H7 (cell line): ENCODE measurements at regions not wholly inside any gene's neighbourhood (a gene's known extent, or its start where the extent isn't known, plus 50 kb on each side); places are given as distances from the start of the nearest gene placed in this dataset.
"Not testable (repeated sequence)": the region's sequence is repeated elsewhere in the genome, so short reads cannot be mapped to it uniquely, and the experiment has no call there.

Source experiments
- DNase-seq: peaks from one replicate; pipeline ENCODE4 v3.0.0; 2012
- H3K27me3 ChIP-seq: 2 replicates; pipeline ENCODE4 v1.6.0; 2011; ENCODE audit warnings: mild to moderate bottlenecking, low read length; ENCODE audit not compliant: control insufficient read depth, insufficient read depth
- H3K36me3 ChIP-seq: replicated peaks from 2 replicates; pipeline ENCODE4 v1.5.1; 2011; ENCODE audit warnings: low read length; ENCODE audit not compliant: control insufficient read depth, insufficient read depth
- H3K4me3 ChIP-seq: 2 replicates; pipeline ENCODE4 v1.5.1; 2011; ENCODE audit warnings: low read depth, mild to moderate bottlenecking, control low read depth, low read length, moderate library complexity; ENCODE audit not compliant: insufficient read depth

DNA sequence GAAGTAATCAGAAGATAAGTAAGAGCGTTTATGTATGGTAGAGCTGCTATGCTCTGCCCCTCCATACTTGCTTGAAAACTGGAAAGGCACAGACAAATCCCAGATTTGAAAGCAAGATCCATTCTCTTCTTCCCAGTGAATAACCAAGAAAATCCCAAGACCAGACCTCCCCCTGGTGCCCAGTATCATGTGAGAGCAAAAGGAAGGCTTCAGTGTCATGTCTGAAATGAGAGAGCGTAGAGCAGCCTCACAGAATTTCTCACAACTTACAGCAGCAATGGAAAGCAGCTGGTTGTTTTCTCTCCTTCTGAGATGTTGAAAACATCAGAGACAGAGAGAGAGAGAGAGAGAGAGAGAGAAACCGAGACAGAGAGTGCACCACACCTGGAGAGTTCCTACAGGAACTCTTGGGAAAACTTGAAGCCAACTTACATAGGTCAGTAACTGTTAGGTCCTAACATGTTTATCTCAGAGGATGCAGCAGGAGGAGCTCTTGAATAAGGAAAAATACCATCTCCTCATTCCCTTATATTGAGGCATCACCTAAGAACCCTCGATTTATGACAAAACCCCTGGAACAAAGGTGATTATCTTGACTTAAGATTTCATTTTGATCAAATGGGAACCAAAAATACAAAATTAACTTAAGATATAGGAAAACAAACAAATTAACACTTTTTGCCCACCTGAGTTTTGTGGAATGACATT lies 273.3 kb downstream of the NSUN3 start:
- H3K27me3 ChIP-seq: no peaks in the 10 kb centered on the region
- peak; percentile 17 for DNase-seq

DNA sequence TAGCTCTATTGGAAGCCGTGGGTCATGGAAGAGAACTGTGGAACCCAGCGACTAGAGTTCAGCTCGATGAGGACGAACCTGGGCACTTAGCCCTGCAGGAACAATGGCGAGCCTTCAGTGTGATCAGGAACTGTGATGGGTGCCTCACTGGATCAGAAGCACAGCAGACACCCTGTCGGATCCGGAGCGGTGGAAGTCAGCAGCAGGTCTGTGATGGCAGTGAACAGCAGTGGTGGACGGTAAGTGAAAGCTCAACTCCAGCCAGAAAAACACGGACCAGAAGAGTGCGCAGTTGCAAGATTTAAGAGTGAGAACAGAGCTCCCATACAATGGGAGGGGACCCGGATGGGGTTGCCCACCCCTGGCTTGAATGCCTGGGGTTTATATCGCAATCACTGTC lies 282.2 kb downstream of the NSUN3 start:
- Histone ChIP-seq H3K27me3 (no peaks in the 10 kb centered on the region), H3K4me3 (no peak overlapping the region), H3K36me3 (no peaks in the 10 kb centered on the region)
- DNase-seq: no peak

More for the DNA sequence above, 273.3 kb downstream of the NSUN3 start:
- Histone ChIP-seq H3K4me3 (no peak overlapping the region), H3K36me3 (no peaks in the 10 kb centered on the region)

DNA sequence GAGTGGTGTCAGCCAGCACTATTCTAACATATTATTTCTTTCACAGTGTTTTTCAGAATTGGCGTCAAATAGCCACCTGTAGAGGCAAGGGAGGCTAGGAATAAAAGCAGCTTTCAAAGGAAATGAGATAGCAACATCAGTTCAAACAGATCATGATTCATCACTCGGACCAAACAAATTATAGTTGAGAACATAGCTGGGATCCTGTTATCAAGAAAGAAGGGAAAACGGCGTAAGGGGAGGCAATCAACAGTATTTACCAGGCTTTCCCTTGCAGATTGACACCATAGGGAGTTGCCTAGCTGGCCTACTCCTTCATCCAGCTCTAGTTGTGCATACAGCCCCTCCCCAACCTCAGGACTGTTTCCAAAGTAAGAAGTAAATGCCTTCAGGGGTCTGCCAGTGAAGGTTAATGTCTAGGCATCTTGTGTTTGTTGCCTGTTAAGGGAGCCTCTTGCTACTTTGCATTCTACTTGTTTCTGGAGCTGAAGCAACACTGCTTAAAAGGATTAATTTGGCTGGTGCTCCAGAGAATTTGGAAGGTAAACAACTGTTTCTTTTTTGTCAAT lies 286.5 kb downstream of the NSUN3 start:
- H3K27me3 ChIP-seq: no peaks in the 10 kb centered on the region
- no peaks in the 10 kb centered on the region for H3K36me3 ChIP-seq
- DNase-seq: no peak
- H3K4me3 ChIP-seq: no peak overlapping the region

DNA sequence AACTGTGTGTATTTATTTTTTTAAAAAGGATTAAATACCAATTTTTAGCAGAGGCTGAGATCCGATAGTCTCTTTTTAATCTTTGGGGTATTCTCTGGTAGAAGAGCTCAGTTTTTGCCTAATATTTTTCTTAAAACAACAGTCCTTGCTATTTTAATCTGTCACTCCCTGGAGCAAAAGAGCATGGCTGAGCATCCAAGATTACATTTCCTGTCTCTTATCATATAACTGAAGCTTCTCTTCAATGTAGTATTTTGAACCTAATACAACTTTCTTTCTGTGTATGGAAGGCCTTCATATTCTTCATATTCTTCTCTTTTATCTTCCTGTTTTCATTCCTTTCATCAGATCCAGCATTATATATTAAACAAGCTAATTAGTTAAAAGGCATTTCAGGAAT lies 293.7 kb downstream of the NSUN3 start:
- no peaks in the 10 kb centered on the region for H3K27me3 ChIP-seq
- no peak for DNase-seq
- H3K36me3 ChIP-seq: no peaks in the 10 kb centered on the region
- H3K4me3 ChIP-seq: no peak overlapping the region

DNA sequence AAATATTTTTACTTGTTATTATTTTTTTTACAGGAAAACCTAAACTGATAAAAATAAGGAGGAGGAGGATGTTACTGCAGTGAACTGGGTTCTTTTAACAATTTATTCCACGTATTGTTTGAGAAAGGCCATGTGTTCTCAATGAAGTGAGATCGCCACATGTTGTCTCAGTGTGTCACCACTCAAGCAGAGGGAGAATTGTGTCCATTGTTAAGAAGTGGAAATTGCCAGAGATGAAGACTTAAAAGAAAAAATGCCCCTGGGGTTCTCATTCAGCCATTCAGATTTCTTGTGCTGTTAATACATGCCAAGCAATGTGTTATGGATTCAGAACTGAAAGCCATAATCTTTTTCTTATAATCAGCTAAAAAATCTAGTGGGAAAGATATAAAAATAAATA lies 297.1 kb downstream of the NSUN3 start:
- Histone ChIP-seq H3K27me3 (no peaks in the 10 kb centered on the region), H3K4me3 (no peak overlapping the region), H3K36me3 (no peaks in the 10 kb centered on the region)
- no peak for DNase-seq

DNA sequence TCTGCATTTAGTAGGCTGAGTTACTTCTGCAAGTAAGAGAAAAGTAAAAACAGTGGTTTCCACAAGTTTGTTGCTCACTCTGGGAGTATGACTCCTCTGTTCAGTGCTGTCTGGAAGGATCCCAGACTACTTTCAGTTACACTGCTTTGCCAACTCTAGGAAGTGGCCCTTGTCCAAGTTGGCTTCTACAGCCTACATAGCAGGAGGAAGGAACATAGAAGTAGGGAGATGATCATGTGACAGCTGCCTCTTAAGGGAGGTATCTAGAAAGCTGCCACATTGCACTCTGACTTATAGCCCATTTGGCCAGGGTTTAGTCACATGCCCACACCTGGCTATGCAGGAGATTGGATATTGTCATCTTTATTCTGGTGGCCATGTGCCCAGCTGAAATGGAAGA lies 298.1 kb downstream of the NSUN3 start:
- no peaks in the 10 kb centered on the region for H3K27me3 ChIP-seq
- no peak overlapping the region for H3K4me3 ChIP-seq
- no peak for DNase-seq
- no peaks in the 10 kb centered on the region for H3K36me3 ChIP-seq

DNA sequence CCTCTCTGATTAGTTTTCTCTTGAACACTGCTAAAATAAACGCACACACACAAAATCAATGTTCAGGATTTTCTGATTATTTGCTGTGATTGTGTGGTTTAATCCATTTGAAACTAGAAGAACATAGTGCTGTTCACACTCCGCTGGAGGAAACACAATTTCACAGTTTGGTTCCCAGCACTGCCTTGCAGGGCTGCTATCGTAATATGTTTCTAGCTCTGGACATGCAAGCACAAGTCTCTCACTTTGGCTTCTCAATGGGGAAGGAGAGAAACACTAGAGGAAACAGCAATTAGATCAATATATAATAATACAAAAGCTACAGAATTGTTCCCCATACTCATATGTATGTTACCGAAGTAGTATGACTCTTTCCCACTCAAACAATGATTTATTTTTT lies 299.5 kb downstream of the NSUN3 start:
- Histone ChIP-seq H3K36me3 (no peaks in the 10 kb centered on the region), H3K27me3 (no peaks in the 10 kb centered on the region), H3K4me3 (no peak overlapping the region)
- DNase-seq: no peak

DNA sequence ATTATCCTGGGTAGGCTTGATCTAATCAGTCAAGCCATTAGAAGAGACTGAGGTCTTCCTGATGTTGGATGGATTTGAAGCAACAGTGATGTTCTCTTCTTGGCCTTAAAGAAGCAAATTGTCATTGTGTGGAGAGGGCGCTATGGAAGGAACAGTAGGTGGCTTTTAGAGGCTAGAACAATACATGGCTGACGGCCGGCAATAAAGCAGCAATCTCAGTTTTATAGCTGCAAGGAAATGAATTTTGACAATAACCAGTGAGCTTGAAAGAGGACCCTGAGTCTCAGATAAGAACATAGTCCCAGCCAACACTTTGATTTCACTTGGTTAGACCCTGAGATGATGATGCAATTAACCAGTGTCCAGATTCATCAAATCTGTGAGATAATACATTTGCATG lies 302.1 kb downstream of the NSUN3 start:
- no peak overlapping the region for H3K4me3 ChIP-seq
- no peaks in the 10 kb centered on the region for H3K36me3 ChIP-seq
- H3K27me3 ChIP-seq: no peaks in the 10 kb centered on the region
- DNase-seq: no peak

DNA sequence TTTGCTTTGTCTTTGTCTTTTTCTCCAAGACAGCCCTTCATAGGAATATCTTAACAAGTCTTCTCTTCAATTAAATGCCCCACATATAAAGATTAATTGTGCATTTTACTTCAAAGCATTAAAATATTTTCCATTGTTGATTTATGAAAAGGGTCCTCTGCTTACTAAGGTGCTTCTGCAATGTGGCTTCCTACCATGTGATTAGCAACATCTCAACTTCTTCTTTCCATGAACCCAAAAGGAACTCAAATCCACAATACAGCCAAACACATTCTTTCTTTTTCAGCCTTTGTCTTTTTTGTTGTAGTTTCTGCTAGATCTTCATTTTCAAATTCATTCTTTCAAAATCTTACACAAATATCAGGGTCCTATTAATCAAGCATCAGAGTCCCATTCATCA lies 309.2 kb downstream of the NSUN3 start:
- Histone ChIP-seq H3K4me3 (no peak overlapping the region), H3K36me3 (no peaks in the 10 kb centered on the region), H3K27me3 (no peaks in the 10 kb centered on the region)
- no peak for DNase-seq

DNA sequence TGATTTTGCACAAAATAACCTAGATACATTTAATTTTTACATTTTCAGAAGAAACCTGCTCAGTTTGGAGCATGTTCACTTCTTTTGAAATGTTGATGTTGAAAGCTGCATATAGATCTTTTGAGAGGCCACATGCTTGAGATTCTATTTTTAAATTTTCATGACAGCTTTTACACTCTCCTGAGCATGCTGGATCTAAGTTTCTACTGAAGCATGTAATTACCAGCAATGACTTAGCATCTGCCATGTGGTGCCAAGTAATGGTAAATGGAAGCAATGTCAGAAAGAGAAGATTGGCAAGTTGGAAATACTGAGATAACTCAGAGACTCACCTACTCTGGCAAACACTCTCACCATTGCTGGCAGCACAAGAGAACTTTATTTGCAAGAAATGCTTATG lies 310.6 kb downstream of the NSUN3 start:
- no peaks in the 10 kb centered on the region for H3K27me3 ChIP-seq
- DNase-seq: no peak
- H3K36me3 ChIP-seq: no peaks in the 10 kb centered on the region
- H3K4me3 ChIP-seq: no peak overlapping the region

DNA sequence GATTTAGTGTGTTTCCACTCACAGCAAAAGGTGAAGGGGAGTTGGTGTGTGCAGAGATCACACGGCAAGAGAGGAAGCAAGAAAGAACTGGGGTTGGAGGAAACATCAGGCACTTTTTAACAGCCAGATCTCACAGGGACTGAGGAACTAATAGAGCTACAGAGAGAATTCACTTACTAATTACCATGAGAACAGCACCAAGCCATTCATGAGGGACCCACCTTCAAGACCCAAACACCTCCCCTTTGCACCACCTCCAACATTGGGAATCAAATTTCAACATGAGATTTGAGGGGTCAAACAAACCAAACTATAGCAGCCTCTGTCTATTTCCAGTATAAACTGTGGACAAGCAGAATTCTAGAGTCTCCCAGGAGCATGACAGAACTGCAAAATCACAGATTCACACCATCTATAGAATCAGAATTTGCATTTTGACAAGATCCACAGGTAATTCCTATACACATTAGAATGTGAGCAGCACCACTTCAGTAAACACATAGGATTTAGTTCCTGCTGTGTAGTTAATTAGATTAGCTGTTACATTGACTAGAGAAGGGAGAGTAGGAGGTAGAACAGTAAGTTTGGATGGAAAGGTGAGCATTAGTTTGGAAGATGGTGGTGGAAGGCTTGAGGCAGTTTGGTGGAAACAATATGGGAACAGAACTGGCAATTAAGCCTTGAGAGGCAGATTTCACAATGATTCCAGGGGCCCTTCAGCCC lies 311.7 kb downstream of the NSUN3 start:
- Histone ChIP-seq H3K36me3 (no peaks in the 10 kb centered on the region), H3K27me3 (no peaks in the 10 kb centered on the region), H3K4me3 (no peak overlapping the region)
- no peak for DNase-seq

DNA sequence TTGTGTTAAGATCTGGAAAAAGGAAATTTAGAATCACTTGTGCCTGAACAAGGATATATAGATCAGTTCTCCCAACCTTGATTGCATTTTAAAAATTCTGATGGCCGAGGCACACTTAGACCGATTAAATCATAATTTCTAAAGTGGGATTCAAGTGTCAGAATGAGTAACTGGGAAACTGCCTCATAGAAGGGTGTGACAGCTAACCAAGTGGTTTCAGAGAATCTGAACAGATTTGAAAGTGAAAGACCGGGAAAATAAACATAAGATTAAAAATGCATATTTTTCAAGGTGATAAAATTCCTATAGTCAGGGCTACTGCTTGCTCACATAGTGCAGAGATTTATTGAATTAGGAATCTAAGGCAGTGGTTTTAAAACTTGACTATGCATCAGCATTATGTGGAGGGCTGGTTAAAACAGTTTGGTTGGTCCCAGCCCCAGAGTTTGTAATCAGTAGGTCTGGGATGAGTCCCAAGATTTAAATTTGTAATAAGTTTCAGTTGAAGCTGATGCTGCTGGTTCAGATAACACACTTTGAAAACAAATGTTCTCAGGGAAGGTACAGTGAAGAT lies 314.3 kb downstream of the NSUN3 start:
- not testable (repeated sequence) for H3K27me3 ChIP-seq, DNase-seq, H3K4me3 ChIP-seq, H3K36me3 ChIP-seq

DNA sequence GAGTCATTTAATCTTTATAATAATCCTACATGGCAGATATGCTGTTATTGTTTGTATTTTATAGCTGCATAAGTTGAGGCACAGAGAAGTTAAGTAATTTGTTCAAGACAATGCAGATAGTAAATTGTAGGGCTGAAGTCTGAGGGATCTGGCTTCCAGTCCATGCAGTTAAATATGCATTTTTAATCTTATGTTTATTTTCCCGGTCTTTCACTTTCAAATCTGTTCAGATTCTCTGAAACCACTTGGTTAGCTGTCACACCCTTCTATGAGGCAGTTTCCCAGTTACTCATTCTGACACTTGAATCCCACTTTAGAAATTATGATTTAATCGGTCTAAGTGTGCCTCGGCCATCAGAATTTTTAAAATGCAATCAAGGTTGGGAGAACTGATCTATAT lies 315.0 kb downstream of the NSUN3 start:
- not testable (repeated sequence) for H3K36me3 ChIP-seq, DNase-seq, H3K27me3 ChIP-seq, H3K4me3 ChIP-seq

DNA sequence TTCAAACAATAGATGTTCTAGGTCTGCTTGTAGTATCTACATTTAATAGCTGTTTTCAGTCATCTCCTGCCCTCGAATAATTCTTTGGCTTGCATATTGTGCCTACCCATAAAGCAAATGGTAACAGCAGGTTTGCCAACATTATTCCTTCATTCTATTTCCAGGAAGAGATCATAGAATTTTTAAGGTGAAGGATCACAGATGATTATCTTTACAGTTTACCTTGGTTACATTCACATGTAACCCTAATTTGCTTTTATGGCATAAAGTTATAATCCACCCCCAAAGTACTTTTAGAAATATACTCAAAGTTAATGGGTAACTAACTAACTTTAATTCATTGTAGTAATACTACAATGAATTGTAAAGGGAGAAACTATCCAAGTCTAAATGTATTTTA lies 315.5 kb downstream of the NSUN3 start:
- H3K36me3 ChIP-seq: no peaks in the 10 kb centered on the region
- no peak for DNase-seq
- no peaks in the 10 kb centered on the region for H3K27me3 ChIP-seq
- H3K4me3 ChIP-seq: no peak overlapping the region

DNA sequence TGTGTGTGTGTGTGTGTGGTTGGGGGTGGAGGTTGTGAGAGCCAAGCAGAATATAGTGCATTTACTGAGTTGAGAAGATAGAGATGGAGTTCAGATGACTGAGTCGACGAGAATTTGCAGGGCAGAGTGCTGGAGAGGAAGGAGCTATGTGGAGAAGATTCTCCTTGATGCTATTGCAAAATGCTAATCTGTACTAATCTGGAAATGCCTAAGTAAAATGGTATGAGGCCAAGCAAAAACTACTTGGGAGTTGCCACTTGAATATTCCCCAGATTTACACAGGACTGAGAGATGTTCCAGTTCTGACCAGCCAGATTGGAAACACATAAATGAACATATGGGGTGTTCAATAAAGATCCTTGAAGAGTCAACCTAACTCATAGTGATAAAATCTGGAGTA lies 316.4 kb downstream of the NSUN3 start:
- no peaks in the 10 kb centered on the region for H3K36me3 ChIP-seq

More for the DNA sequence above, 316.4 kb downstream of the NSUN3 start:
- Histone ChIP-seq H3K27me3 (no peaks in the 10 kb centered on the region), H3K4me3 (no peak overlapping the region)
- DNase-seq: no peak
